Epithelial cell of prostate (primary cell): ENCODE measurements at regions not wholly inside any gene's neighbourhood (a gene's known extent, or its start where the extent isn't known, plus 50 kb on each side); places are given as distances from the start of the nearest gene placed in this dataset.
A peak's percentile ranks its signal among the peaks of the same experiment; 100 is the strongest.

Experiments used
- DNase-seq: peaks from one replicate; pipeline ENCODE4 v3.0.0-alpha.2; 2011; ENCODE audit warnings: low read depth, low spot score
- H3K27ac ChIP-seq: fragments of 450-650 bp; 2 replicates; pipeline ENCODE4 v1.5.1; 2017; ENCODE audit warnings: mild to moderate bottlenecking

GRCh38 chr9:118023644-118024043 lies 319.4 kb downstream of the TLR4 start:
- DNase-seq, result no peak
- H3K27ac ChIP-seq, result no peak overlapping the region

GRCh38 chr9:118028225-118028624 lies 324.0 kb downstream of the TLR4 start:
- no peak overlapping the region for H3K27ac ChIP-seq
- no peak for DNase-seq

- no peak overlapping the region for H3K27ac ChIP-seq
- no peak for DNase-seq
Observed at GRCh38 chr9:118029425-118029824, 325.2 kb downstream of the TLR4 start.

- DNase-seq, result no peak
- no peak overlapping the region for H3K27ac ChIP-seq
Observed at GRCh38 chr9:118034701-118035100, 330.5 kb downstream of the TLR4 start.

- DNase-seq, result no peak
- no peak overlapping the region for H3K27ac ChIP-seq
Observed at GRCh38 chr9:118038713-118039112, 334.5 kb downstream of the TLR4 start.

GRCh38 chr9:118058227-118058626 lies 354.0 kb downstream of the TLR4 start:
- no peak overlapping the region for H3K27ac ChIP-seq
- DNase-seq, result no peak

GRCh38 chr9:118059484-118060278 lies 355.5 kb downstream of the TLR4 start:
- no peak for DNase-seq
- H3K27ac ChIP-seq, result no peak overlapping the region

GRCh38 chr9:118083161-118083560 lies 379.0 kb downstream of the TLR4 start:
- no peak for DNase-seq
- no peak overlapping the region for H3K27ac ChIP-seq

- DNase-seq, result no peak
- no peak overlapping the region for H3K27ac ChIP-seq
Observed at GRCh38 chr9:118088090-118088489, 383.9 kb downstream of the TLR4 start.

GRCh38 chr9:118091226-118091625 lies 387.0 kb downstream of the TLR4 start:
- no peak overlapping the region for H3K27ac ChIP-seq
- no peak for DNase-seq

- no peak for DNase-seq
- H3K27ac ChIP-seq, result no peak overlapping the region
Observed at GRCh38 chr9:118091711-118092500, 387.7 kb downstream of the TLR4 start.

GRCh38 chr9:118094387-118094786 lies 390.2 kb downstream of the TLR4 start:
- DNase-seq, result no peak
- H3K27ac ChIP-seq, result no peak overlapping the region

GRCh38 chr9:118100529-118101419 lies 396.6 kb downstream of the TLR4 start:
- H3K27ac ChIP-seq, result no peak overlapping the region
- DNase-seq, result no peak

- H3K27ac ChIP-seq, result no peak overlapping the region
- no peak for DNase-seq
Observed at GRCh38 chr9:118104363-118104762, 400.2 kb downstream of the TLR4 start.

GRCh38 chr9:118108971-118109370 lies 404.8 kb downstream of the TLR4 start:
- DNase-seq, result peak; percentile 40
- no peak overlapping the region for H3K27ac ChIP-seq

GRCh38 chr9:118109542-118109941 lies 405.3 kb downstream of the TLR4 start:
- no peak overlapping the region for H3K27ac ChIP-seq
- no peak for DNase-seq

- DNase-seq, result no peak
- H3K27ac ChIP-seq, result no peak overlapping the region
Observed at GRCh38 chr9:118121361-118121760, 417.2 kb downstream of the TLR4 start.

GRCh38 chr9:118128313-118128712 lies 424.1 kb downstream of the TLR4 start:
- DNase-seq, result no peak
- no peak overlapping the region for H3K27ac ChIP-seq

- no peak for DNase-seq
- no peak overlapping the region for H3K27ac ChIP-seq
Observed at GRCh38 chr9:118129541-118129940, 425.3 kb downstream of the TLR4 start.

- no peak overlapping the region for H3K27ac ChIP-seq
- no peak for DNase-seq
Observed at GRCh38 chr9:118148990-118149389, 444.8 kb downstream of the TLR4 start.

GRCh38 chr9:118156846-118157245 lies 452.6 kb downstream of the TLR4 start:
- DNase-seq, result no peak

More at GRCh38 chr9:118156846-118157245, 452.6 kb downstream of the TLR4 start:
- H3K27ac ChIP-seq, result no peak overlapping the region
